Activated naive CD4-positive, alpha-beta T cell treated with anti-CD3 and anti-CD28 coated beads, Interleukin-2, amount 50 U/mL, for 72 hours (primary cell): ENCODE measurements at regions not wholly inside any gene's neighbourhood (a gene's known extent, or its start where the extent isn't known, plus 50 kb on each side); places are given as distances from the start of the nearest gene placed in this dataset.

ENCODE experiments used
- ATAC-seq, 2 donors: fragments of 150-1000 bp; cut with Tn5 transposase; 2 replicates each; pipeline ENCODE4 v1.10.0; 2021; ENCODE audit warnings: mild to moderate bottlenecking in 2 of 2, moderate library complexity in 2 of 2
- DNase-seq, 2 donors: peaks; one replicate each; pipeline ENCODE4 v3.0.0; 2021 to 2022; ENCODE audit warnings: low spot score in 2 of 2
- H3K27ac Mint-ChIP-seq, 2 donors: one replicate each; pipeline ENCODE4 v1.8.0; 2022; ENCODE audit warnings: mild to moderate bottlenecking in 2 of 2, mixed read lengths in 2 of 2
- H3K36me3 Mint-ChIP-seq, 2 donors: one replicate each; pipeline ENCODE4 v1.8.0; 2022; ENCODE audit warnings: mixed read lengths in 2 of 2
- H3K9me3 Mint-ChIP-seq, 2 donors: one replicate each; pipeline ENCODE4 v1.8.0; 2022; ENCODE audit warnings: mixed read lengths in 2 of 2

DNA sequence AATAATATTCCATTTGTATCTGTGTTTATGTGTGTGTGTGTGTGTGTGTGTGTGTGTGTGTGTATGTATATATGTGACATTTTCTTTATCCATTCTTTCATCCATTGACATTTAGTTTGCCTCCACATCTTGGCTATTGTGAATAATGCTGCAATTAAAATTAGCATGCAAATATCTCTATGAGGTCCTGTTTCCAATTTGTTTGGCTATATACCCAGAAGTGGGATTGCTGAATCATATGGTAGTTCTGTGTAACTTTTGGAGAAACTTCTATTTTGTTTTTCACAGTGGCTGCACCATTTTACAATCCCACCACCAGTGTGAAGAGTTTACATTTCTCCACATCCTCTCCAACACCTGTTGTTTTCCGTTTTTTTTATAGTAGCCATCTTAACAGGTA, 53.1 kb downstream of the CH25H start:
- H3K36me3 Mint-ChIP-seq = no peaks in the 10 kb centered on the region
- DNase-seq = no peak

DNA sequence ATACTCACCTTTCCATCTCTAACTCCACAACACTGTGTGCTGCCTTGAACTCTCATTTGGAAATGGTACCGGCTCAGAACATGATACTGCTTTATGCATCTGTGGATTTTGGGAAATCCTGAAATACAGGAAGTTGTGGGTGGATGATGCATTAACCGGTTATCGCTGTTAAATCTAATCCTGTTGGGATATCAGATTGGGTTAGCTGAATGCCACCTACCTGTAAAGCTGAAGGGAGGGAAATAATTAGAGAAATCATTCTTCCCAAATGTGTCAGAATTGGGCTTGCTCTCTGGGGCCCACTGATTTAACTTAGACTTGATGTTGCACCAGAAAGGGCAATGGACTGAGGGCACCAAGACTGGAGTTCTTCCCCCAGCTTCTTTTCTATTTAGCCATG, 54.0 kb downstream of the CH25H start:
- no peak for DNase-seq

More for the DNA sequence above, 53.1 kb downstream of the CH25H start:
- Mint-ChIP-seq H3K9me3 (no peaks in the 10 kb centered on the region), H3K27ac (no peak overlapping the region)
- no peak for ATAC-seq

DNA sequence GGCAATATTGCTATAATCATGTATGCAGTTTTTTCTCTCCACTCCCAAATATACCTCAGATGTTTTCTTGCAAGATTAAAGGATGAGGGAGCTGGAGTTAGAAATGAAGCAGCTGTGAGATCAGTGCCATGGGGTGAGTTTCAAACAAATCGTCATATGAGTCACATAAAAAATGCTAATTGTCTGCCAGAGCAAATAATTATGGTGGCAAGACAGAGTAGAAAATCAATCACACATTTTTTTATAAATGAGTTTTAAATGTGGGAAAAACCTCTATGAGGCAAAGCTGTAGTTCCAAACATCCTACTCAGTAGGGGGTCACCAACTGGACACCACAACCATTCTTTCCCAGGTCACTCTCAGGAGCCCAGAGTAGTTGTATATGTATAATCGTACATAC, 55.3 kb downstream of the CH25H start:
- no peak overlapping the region for H3K27ac Mint-ChIP-seq
- H3K9me3 Mint-ChIP-seq = no peaks in the 10 kb centered on the region
- DNase-seq (no peak), ATAC-seq (no peak)
- no peaks in the 10 kb centered on the region for H3K36me3 Mint-ChIP-seq

More for the DNA sequence above, 54.0 kb downstream of the CH25H start:
- H3K27ac Mint-ChIP-seq = no peak overlapping the region
- ATAC-seq = no peak
- no peaks in the 10 kb centered on the region for H3K36me3 Mint-ChIP-seq
- H3K9me3 Mint-ChIP-seq = no peaks in the 10 kb centered on the region

DNA sequence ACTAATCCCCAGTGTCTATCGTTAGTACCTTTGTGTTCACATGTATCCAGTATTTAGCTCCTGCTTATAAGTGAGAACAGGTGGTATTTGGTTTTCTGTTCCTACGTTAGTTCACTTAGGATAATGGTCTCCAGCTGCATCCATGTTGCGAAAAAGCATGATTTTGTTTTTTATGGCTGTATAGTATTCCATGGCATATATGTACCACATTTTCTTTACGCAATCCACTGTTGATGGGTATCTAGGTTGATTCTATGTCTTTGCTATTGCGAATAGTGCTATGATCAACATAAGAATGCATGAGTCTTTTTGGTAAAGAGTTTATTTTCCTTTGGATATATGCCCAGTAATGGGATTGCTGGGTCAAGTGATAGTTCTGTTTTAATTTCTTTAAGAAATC, 59.1 kb downstream of the CH25H start:
- DNase-seq (no peak), ATAC-seq (no peak)
- Mint-ChIP-seq H3K27ac (no peak overlapping the region), H3K36me3 (no peaks in the 10 kb centered on the region), H3K9me3 (no peaks in the 10 kb centered on the region)

DNA sequence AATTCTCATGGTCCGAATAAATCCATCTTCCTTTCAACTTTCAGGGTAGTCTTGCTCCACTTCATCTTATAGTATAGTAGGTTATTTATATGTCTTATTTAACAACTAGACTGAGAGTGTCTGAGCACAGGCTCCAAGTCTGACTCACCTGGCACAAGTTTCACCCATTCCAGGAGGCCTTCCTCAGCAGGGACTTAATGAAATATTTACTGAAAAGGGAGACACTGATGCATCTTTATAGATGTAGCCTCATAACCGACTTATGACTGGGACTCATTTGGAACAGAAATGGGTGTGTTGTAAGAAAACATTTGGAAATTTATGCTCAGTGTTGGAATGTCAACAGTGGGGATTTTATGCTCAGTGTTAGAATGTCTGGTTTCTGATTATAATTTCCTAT, 59.9 kb downstream of the CH25H start:
- no peak for DNase-seq
- no peak for ATAC-seq
- no peaks in the 10 kb centered on the region for H3K36me3 Mint-ChIP-seq
- no peak overlapping the region for H3K27ac Mint-ChIP-seq
- no peaks in the 10 kb centered on the region for H3K9me3 Mint-ChIP-seq

DNA sequence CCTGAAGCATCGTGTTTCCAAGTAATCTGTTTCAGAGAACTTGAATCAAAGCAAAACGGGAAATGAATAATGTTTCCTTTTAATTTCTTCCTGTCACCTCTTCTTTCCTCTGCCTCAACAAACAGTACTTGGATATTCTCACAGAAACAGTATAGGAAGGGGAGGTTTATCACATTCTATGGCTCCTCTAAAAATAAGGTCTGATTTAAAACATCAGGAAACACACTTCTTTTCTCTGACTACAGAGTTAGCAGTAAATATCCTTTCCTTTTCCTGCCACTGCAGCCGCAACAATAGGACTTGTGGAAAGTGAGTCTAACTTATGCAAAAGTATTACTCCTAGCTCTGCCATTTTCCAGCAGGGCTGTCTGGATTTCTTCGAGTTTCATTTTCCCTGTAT, 62.3 kb downstream of the CH25H start:
- DNase-seq = no peak
- no peak overlapping the region for H3K27ac Mint-ChIP-seq
- H3K36me3 Mint-ChIP-seq = no peaks in the 10 kb centered on the region
- no peak for ATAC-seq
- H3K9me3 Mint-ChIP-seq = no peaks in the 10 kb centered on the region

DNA sequence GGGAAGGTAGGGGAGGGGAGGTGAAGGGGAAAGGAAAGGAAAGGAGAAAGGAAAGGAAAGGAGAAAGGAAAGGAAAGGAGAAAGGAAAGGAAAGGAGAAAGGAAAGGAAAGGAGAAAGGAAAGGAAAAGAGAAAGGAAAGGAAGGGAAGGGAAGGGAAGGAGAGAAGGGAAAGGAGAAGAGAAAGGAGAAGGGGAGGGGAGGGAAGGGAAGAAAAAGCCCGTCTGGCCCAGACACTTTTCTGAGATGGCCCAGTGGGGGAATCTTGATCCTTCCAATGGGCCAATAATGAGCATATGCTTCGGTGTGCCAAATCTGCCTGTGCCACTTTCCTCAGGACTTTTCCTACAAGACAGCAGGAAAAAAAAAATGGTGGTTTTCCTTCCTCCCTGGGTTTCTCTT, 64.5 kb downstream of the CH25H start:
- Mint-ChIP-seq H3K27ac (no peak overlapping the region), H3K36me3 (no peaks in the 10 kb centered on the region), H3K9me3 (no peaks in the 10 kb centered on the region)
- ATAC-seq = no peak
- DNase-seq = no peak

DNA sequence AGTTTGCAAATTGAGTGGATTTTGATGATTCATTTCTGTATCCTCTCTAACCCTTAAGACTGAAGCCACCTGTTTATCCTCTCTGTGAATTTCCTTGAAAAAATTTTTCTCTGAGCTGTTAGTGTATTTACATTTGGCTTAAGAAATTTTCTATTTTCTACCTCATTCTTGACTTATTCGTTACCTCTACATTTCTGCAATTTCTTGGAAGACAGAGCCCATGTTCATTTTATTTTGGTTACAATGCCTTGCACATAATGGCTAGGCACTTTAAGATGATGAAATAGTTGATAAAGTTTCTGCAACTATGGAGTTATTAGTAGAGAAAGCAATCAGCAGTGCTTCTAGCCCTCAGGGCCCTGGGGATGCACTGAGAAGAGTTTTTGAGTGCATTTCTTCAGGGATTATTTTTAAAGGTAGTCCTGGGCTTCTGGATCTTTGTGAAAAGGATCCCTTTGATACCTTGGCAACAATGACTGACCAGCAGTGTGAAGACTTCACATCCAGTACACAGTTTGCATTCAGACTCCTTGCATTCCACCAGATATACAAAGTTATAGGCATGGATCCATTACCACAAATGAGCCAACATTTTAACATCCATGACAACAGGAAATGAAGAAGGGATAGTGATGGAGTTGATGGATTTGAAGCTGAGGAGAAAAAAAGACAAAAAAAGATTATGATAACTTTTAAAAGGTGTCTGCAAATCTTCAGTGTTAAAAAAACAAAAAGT, 68.2 kb downstream of the CH25H start:
- ATAC-seq (no peak), DNase-seq (no peak)
- Mint-ChIP-seq H3K36me3 (no peaks in the 10 kb centered on the region), H3K27ac (no peak overlapping the region), H3K9me3 (no peaks in the 10 kb centered on the region)

DNA sequence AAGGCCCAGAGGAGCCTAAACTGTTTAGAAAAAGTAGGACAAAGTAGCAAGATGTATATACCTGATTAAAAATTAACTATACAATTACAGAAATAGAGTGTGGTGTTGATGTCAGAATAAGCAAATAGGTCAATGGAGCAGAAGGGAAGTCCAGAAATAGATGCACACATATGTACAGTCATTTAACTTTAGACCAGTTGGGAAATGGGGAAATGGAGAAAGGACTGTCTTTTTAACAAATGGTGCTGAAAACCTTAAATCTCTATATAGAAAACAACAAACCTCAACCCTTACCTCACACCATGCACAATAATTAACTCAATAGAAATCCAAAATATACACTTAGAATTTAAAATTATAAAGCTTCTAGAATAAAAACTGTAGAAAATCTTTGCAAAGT, 72.2 kb downstream of the CH25H start:
- ATAC-seq (no peak), DNase-seq (no peak)
- Mint-ChIP-seq H3K9me3 (no peaks in the 10 kb centered on the region), H3K27ac (no peak overlapping the region), H3K36me3 (no peaks in the 10 kb centered on the region)

DNA sequence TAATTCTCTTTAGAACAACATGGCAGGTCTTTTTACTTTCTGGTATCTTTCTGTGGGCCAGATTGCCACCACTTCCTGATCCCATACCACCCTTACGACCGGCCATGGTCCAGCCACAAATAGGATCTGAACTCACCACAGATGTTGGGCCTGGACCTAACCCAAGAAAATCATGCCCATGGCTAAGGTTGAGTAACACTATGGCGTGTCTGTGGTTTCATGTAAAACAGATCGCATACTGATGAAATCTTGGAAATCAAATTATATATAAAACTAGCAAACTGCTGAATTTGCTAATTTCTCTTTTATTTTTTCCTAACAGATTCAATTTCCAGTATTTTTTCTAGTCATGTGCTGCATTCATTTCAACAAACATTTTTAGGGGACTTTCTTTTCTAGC, 77.2 kb downstream of the CH25H start:
- H3K36me3 Mint-ChIP-seq = no peaks in the 10 kb centered on the region
- DNase-seq = no peak
- no peak for ATAC-seq
- H3K9me3 Mint-ChIP-seq = no peaks in the 10 kb centered on the region
- H3K27ac Mint-ChIP-seq = no peak overlapping the region

DNA sequence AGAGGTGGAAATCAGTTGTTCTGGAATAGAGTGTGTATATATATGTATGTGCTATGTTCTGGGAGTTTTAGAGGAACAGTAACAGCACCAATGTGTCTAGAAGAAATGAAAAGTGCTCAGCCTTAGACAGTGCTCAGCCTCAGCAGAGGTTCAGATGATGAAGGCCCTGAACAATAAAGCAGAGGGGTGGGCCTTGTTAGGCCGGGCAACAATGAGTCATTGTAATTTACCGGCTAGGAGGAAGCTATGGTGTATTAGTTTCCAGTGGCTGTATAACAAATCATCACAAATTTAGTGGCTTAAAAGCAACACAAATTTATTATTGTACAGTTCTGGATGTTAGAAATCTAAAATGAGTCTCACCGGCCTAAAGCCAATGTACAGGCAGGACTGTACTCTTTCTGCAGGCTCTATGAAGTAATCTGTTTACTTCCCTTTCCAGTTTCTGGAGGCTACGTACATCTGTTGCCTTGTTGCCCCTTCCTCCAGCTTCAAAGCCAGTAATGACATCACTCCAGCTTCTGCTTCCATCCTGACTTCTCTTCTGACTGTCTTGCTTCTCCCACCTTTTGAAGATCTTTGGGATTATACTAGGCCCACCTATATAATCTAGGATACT, 84.6 kb downstream of the CH25H start:
- DNase-seq = no peak
- Mint-ChIP-seq H3K27ac (no peak overlapping the region), H3K36me3 (no peaks in the 10 kb centered on the region), H3K9me3 (no peaks in the 10 kb centered on the region)
- peak in 1 of 2 donors; percentile 61 for ATAC-seq

DNA sequence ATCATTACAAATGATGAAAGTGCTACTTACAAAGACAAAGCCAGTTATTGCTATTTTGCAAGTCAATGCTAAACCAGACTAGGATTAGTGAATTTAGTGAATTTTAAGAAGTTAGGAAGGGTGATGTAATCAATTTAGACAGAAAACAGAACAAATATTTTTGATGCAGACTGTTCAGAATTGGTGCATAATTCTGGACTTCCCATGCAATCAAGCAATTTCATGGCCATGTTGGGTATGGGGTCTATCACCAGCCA, 85.4 kb downstream of the CH25H start:
- no peaks in the 10 kb centered on the region for H3K36me3 Mint-ChIP-seq

DNA sequence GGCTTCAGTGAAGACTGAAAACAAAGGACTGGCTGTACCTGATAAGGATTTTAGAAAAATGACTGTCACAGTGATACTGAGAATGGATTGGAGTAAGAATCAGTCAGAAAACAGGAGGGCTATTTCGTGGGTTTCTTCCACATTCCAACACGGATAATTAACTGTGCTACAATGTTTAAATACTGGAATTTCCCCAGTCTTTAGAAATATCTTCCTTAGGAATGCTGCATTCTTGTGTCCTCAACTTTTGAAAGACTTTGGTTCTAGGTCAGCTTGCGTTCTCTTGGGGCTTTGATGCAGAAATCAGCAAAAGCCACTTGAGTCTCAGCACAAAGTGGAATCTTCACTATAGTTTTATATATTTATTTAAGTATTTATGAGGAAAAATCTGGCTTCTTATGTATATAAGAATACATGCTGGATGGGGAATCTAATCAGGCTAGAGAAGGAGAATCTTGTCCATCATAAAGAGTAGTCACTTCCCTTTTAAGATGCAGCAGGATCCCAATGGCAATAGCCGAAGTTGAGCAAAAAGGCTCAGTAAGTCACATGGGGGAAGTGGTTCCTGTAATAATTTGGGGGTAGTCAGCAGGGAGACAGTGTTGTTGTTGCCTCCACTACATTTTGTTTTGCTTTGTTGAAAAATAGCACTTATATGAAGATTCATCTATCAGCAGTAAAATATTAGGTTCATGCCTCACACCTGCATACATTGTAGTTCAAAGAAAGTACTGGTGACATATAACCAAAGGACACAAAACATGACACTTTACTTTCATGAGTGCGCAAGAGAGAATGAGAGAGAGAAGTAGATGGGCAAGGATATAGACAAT, 86.0 kb downstream of the CH25H start:
- H3K36me3 Mint-ChIP-seq = no peaks in the 10 kb centered on the region
- DNase-seq = no peak
- no peaks in the 10 kb centered on the region for H3K9me3 Mint-ChIP-seq
- H3K27ac Mint-ChIP-seq = no peak overlapping the region
- ATAC-seq = no peak

More for the DNA sequence above, 85.4 kb downstream of the CH25H start:
- no peak overlapping the region for H3K27ac Mint-ChIP-seq
- ATAC-seq (no peak), DNase-seq (no peak)
- H3K9me3 Mint-ChIP-seq = no peaks in the 10 kb centered on the region

DNA sequence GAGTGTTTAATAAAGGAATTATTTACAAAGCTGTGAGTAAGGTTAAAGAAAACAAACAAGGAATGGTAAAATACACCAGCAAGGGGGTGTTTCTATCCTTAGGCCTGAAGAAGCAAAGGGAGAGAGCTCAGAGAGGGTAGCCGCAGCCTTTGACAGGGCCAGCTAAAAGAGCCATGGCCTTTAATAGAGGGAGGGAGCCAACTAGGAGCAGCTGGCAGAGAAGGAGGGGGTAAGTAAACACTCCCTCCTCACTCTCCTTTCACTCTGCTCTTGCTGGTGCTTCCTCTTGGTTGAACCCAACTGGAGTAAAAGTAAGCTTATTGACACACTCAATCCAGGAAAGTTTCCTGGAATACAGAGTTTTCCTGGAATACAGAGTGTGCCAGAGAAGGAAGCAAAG, 87.5 kb downstream of the CH25H start:
- Mint-ChIP-seq H3K9me3 (no peaks in the 10 kb centered on the region), H3K36me3 (no peaks in the 10 kb centered on the region), H3K27ac (no peak overlapping the region)
- DNase-seq = no peak
- ATAC-seq = no peak

DNA sequence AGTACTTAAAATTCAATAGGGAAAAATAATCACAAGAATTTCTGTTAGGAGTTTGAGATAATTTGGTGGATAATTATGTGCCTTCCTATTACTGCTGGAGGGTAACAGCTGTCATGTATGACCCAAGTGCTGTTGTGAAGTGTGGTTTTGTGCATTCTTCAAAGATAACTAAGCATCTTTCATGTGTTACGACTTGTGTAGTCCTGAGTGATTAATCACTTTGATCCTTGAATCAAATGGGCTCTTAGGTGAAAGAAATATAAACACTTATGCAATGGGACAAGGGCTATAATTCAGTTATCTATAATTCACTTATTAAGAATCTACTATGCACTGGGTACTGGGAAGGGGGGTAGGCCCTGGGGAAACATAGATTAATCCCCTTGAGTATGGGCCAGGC, 89.0 kb downstream of the CH25H start:
- Mint-ChIP-seq H3K9me3 (peaks cover 0 to 6% of the 10 kb centered on the region in 2 donors), H3K36me3 (peaks cover 4 to 7% of the 10 kb centered on the region in 2 donors), H3K27ac (no peak overlapping the region)
- no peak for DNase-seq
- ATAC-seq = no peak

DNA sequence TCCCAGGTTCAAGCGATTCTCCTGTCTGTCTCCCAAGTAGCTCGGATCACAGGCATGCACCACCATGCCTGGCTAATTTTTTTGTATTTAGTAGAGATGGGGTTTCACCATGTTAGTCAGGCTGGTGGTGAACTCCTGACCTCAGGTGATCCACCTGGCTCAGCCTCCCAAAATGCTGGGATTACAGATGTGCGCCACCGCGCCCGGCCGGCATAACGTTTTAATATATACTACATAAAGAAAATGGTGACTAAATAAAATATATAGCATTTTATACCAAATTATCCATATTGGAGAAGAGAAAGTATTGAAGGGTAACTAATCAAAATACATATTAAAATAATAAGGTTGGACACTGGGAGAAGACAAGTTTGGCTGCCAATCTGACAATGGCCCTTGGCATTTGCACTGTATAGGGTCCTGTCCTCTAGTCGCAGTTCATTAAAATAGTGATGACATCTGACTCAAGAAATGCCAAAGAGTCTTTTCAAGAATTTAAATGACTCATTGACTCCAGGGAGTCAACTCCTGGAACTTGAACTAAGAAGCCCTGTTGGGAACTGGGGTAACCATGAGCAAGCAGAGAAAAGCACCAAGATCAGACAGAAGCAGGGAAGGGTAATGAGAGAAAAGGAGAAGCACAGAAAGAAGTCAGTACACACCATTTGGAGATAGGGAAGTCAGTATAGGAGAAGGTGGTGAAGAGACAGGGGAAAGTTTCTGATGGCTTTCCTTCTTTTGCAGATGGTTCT, 91.1 kb downstream of the CH25H start:
- DNase-seq (no peak), ATAC-seq (no peak)
- Mint-ChIP-seq H3K27ac (peak overlapping the region in 1 of 2 donors; percentile 15), H3K36me3 (peaks cover 4 to 14% of the 10 kb centered on the region in 2 donors), H3K9me3 (peaks cover 0 to 6% of the 10 kb centered on the region in 2 donors)
